NCI-H128 (cell line): ENCODE measurements at regions not wholly inside any gene's neighbourhood (a gene's known extent, or its start where the extent isn't known, plus 50 kb on each side); places are given as distances from the start of the nearest gene placed in this dataset.
A peak's percentile ranks its signal among the peaks of the same experiment; 100 is the strongest.

ENCODE experiments used
- DNase-seq: peaks from one replicate; lab custom pipeline; 2025; ENCODE audit not compliant: unreplicated experiment; lab: John Stamatoyannopoulos, UW

- DNase-seq, result no peak
These were observed 85.5 kb upstream of the PRR5 start for GRCh38 chr22:44616461-44616860.

GRCh38 chr22:44615602-44616180 lies 86.3 kb upstream of the PRR5 start:
- no peak for DNase-seq

GRCh38 chr22:44615146-44615545 lies 86.9 kb upstream of the PRR5 start:
- no peak for DNase-seq

GRCh38 chr22:44613196-44613595 lies 88.8 kb upstream of the PRR5 start:
- no peak for DNase-seq

GRCh38 chr22:44611880-44612496 lies 90.0 kb upstream of the PRR5 start:
- DNase-seq, result no peak

- no peak for DNase-seq
These were observed 91.9 kb upstream of the PRR5 start for GRCh38 chr22:44610071-44610470.

- no peak for DNase-seq
These were observed 92.5 kb upstream of the PRR5 start for GRCh38 chr22:44609400-44609988.

- DNase-seq, result no peak
These were observed 93.2 kb upstream of the PRR5 start for GRCh38 chr22:44608597-44609399.

- no peak for DNase-seq
These were observed 95.9 kb upstream of the PRR5 start for GRCh38 chr22:44606126-44606525.

GRCh38 chr22:44605486-44605885 lies 96.5 kb upstream of the PRR5 start:
- DNase-seq, result no peak

- no peak for DNase-seq
These were observed 97.0 kb upstream of the PRR5 start for GRCh38 chr22:44604991-44605390.

- no peak for DNase-seq
These were observed 97.5 kb upstream of the PRR5 start for GRCh38 chr22:44604455-44604854.

- DNase-seq, result no peak
These were observed 98.2 kb upstream of the PRR5 start for GRCh38 chr22:44603767-44604166.

GRCh38 chr22:44601725-44602124 lies 100.3 kb upstream of the PRR5 start:
- DNase-seq, result no peak

GRCh38 chr22:44601189-44601588 lies 100.8 kb upstream of the PRR5 start:
- no peak for DNase-seq

- DNase-seq, result no peak
These were observed 101.7 kb upstream of the PRR5 start for GRCh38 chr22:44600207-44600785.

GRCh38 chr22:44599500-44600140 lies 101.6 kb upstream of the RTL6 start:
- DNase-seq, result no peak

- no peak for DNase-seq
These were observed 101.1 kb upstream of the RTL6 start for GRCh38 chr22:44599084-44599483.

GRCh38 chr22:44597616-44598015 lies 99.6 kb upstream of the RTL6 start:
- peak; percentile 54 for DNase-seq

GRCh38 chr22:44596396-44597125 lies 98.5 kb upstream of the RTL6 start:
- no peak for DNase-seq
